Astrocyte (in vitro differentiated cells and primary cell): ENCODE measurements at regions not wholly inside any gene's neighbourhood (a gene's known extent, or its start where the extent isn't known, plus 50 kb on each side); places are given as distances from the start of the nearest gene placed in this dataset.

Source experiments
- DNase-seq: peaks from one replicate; pipeline ENCODE4 v3.0.0-alpha.2; 2010; ENCODE audit warnings: low read depth
- FAIRE-seq: peaks from 2 replicates; lab custom pipeline; 2011; peaks lifted over from hg19 to GRCh38; lab: Jason Lieb, UNC
- H2AFZ ChIP-seq: 2 replicates; pipeline ENCODE4 v1.6.0; 2012; ENCODE audit warnings: low read depth, low read length, inconsistent platforms
- H3K27ac ChIP-seq: 2 replicates; pipeline ENCODE4 v1.5.1; 2011; ENCODE audit warnings: low read depth, low read length, inconsistent platforms
- H3K27me3 ChIP-seq: 2 replicates; pipeline ENCODE4 v1.6.0; 2011; ENCODE audit warnings: low read length, inconsistent platforms; ENCODE audit not compliant: insufficient read depth
- H3K36me3 ChIP-seq: 2 replicates; pipeline ENCODE4 v1.5.1; 2011; ENCODE audit warnings: low read length, inconsistent platforms; ENCODE audit not compliant: insufficient read depth
- H3K4me1 ChIP-seq: 2 replicates; pipeline ENCODE4 v1.5.1; 2011; ENCODE audit warnings: low read length, inconsistent platforms; ENCODE audit not compliant: insufficient read depth
- H3K4me2 ChIP-seq: 2 replicates; pipeline ENCODE4 v1.6.0; 2012; ENCODE audit warnings: low read length, inconsistent platforms
- H3K4me3 ChIP-seq: 2 replicates; pipeline ENCODE4 v1.5.1; 2011; ENCODE audit warnings: low read depth, mild to moderate bottlenecking, low read length, inconsistent platforms; ENCODE audit not compliant: insufficient read depth
- H3K79me2 ChIP-seq: 2 replicates; pipeline ENCODE4 v1.6.0; 2012; ENCODE audit warnings: mild to moderate bottlenecking, low read length, inconsistent platforms; ENCODE audit not compliant: insufficient read depth
- H3K9ac ChIP-seq: 2 replicates; pipeline ENCODE4 v1.6.0; 2012; ENCODE audit warnings: mild to moderate bottlenecking, low read length, inconsistent platforms
- H3K9me3 ChIP-seq: 2 replicates; pipeline ENCODE4 v1.5.1; 2012; ENCODE audit warnings: low read depth, mild to moderate bottlenecking, low read length, inconsistent platforms; ENCODE audit not compliant: insufficient read depth
- H4K20me1 ChIP-seq: 2 replicates; pipeline ENCODE4 v1.6.0; 2012; ENCODE audit warnings: low read length, inconsistent platforms; ENCODE audit not compliant: insufficient read depth
- H3K27ac Mint-ChIP-seq: one replicate; pipeline ENCODE4 v1.8.0; 2021; ENCODE audit warnings: mild to moderate bottlenecking, mixed read lengths; ENCODE audit not compliant: unreplicated experiment
- H3K27me3 Mint-ChIP-seq: one replicate; pipeline ENCODE4 v1.8.0; 2021; ENCODE audit warnings: low read depth, mixed read lengths; ENCODE audit not compliant: unreplicated experiment
- H3K36me3 Mint-ChIP-seq: one replicate; pipeline ENCODE4 v1.8.0; 2021; ENCODE audit warnings: low read depth, mixed read lengths; ENCODE audit not compliant: unreplicated experiment
- H3K4me1 Mint-ChIP-seq: one replicate; pipeline ENCODE4 v1.8.0; 2021; ENCODE audit warnings: low read depth, mixed read lengths; ENCODE audit not compliant: unreplicated experiment
- H3K4me3 Mint-ChIP-seq: one replicate; pipeline ENCODE4 v1.8.0; 2021; ENCODE audit warnings: mild to moderate bottlenecking, moderate library complexity, mixed read lengths; ENCODE audit not compliant: unreplicated experiment
- H3K9me3 Mint-ChIP-seq: one replicate; pipeline ENCODE4 v1.8.0; 2021; ENCODE audit warnings: mild to moderate bottlenecking, mixed read lengths; ENCODE audit not compliant: unreplicated experiment
- EZH2 ChIP-seq: IDR thresholded peaks from 2 replicates; pipeline ENCODE4 v1.6.1; 2012; ENCODE audit warnings: mild to moderate bottlenecking, low read length, inconsistent platforms; ENCODE audit not compliant: insufficient read depth
- TF ChIP-seq, protein P1 (sequence below): IDR thresholded peaks from 2 replicates; pipeline ENCODE4 v1.5.1; 2011; ENCODE audit warnings: low read depth, mild to moderate bottlenecking, inconsistent platforms, low read length, moderate library complexity; ENCODE audit not compliant: insufficient read depth

GRCh38 chrX:45788941-45789348 is 588.3 kb upstream of the DIPK2B start:
- H3K9ac ChIP-seq, result peak overlapping the region; percentile 62
- H3K36me3 ChIP-seq, result peaks cover 3% of the 10 kb centered on the region
- TF ChIP-seq EZH2, result no peak
- peak overlapping the region; percentile 41 for H3K27ac Mint-ChIP-seq
- peak overlapping the region; percentile 33 for H3K4me3 ChIP-seq
- peaks cover 8% of the 10 kb centered on the region for H3K4me1 ChIP-seq
- no peaks in the 10 kb centered on the region for H3K9me3 Mint-ChIP-seq
- no peaks in the 10 kb centered on the region for H3K27me3 Mint-ChIP-seq
- H3K4me1 Mint-ChIP-seq, result peaks cover 29% of the 10 kb centered on the region
- H3K4me2 ChIP-seq, result peak overlapping the region; percentile 66
- no peaks in the 10 kb centered on the region for H3K27me3 ChIP-seq
- H3K4me3 Mint-ChIP-seq, result peak overlapping the region; percentile 14
- no peaks in the 10 kb centered on the region for H3K9me3 ChIP-seq
- H3K36me3 Mint-ChIP-seq, result peaks cover 17% of the 10 kb centered on the region
- H2AFZ ChIP-seq, result no peak overlapping the region
- peak overlapping the region; percentile 66 for H3K27ac ChIP-seq
- peaks cover 86% of the 10 kb centered on the region for H3K79me2 ChIP-seq
- no peak for FAIRE-seq
- DNase-seq, result peak; percentile 66
- no peaks in the 10 kb centered on the region for H4K20me1 ChIP-seq

GRCh38 chrX:45788315-45788714 is 587.6 kb upstream of the DIPK2B start:
- Histone ChIP-seq H3K79me2 (peaks cover 86% of the 10 kb centered on the region), H3K4me1 (peaks cover 9% of the 10 kb centered on the region), H3K4me2 (peak overlapping the region; percentile 66), H3K36me3 (peaks cover 3% of the 10 kb centered on the region), H4K20me1 (no peaks in the 10 kb centered on the region), H3K27me3 (no peaks in the 10 kb centered on the region), H3K27ac (peak overlapping the region; percentile 66), H3K4me3 (peak overlapping the region; percentile 33), H2AFZ (no peak overlapping the region), H3K9me3 (no peaks in the 10 kb centered on the region), H3K9ac (peak overlapping the region; percentile 62)
- Mint-ChIP-seq H3K4me1 (peaks cover 28% of the 10 kb centered on the region), H3K4me3 (no peak overlapping the region), H3K9me3 (no peaks in the 10 kb centered on the region), H3K36me3 (peaks cover 17% of the 10 kb centered on the region), H3K27me3 (no peaks in the 10 kb centered on the region), H3K27ac (peak overlapping the region; percentile 77)
- FAIRE-seq, result no peak
- TF ChIP-seq EZH2, result no peak
- TF ChIP-seq, protein P1, sequence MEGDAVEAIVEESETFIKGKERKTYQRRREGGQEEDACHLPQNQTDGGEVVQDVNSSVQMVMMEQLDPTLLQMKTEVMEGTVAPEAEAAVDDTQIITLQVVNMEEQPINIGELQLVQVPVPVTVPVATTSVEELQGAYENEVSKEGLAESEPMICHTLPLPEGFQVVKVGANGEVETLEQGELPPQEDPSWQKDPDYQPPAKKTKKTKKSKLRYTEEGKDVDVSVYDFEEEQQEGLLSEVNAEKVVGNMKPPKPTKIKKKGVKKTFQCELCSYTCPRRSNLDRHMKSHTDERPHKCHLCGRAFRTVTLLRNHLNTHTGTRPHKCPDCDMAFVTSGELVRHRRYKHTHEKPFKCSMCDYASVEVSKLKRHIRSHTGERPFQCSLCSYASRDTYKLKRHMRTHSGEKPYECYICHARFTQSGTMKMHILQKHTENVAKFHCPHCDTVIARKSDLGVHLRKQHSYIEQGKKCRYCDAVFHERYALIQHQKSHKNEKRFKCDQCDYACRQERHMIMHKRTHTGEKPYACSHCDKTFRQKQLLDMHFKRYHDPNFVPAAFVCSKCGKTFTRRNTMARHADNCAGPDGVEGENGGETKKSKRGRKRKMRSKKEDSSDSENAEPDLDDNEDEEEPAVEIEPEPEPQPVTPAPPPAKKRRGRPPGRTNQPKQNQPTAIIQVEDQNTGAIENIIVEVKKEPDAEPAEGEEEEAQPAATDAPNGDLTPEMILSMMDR, result no peak
- peak; percentile 68 for DNase-seq

DNA sequence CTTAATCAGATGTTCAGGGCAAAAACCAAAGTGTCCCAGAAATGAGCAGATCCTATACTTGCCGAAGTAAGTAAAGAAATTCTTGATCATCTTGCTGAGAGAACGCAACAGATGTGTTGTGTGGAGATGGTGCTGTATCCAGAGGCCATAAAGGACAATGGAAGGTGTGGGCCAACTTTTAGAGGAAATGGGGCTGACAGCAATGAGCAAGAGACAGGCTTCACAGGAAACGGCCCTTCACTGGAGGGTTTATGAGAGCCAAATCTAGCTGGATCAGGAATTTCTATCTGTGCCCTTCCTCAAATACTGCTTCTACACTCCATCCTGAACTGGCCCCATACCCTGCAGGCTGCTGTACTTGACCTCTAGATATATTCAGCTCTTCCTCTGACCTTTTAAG is 583.9 kb upstream of the DIPK2B start:
- no peaks in the 10 kb centered on the region for H3K9me3 Mint-ChIP-seq
- DNase-seq (no peak), FAIRE-seq (no peak)
- H3K79me2 ChIP-seq, result peaks cover 82% of the 10 kb centered on the region
- H3K9me3 ChIP-seq, result no peaks in the 10 kb centered on the region
- H2AFZ ChIP-seq, result no peak overlapping the region
- H4K20me1 ChIP-seq, result no peaks in the 10 kb centered on the region
- TF ChIP-seq, protein P1, result no peak
- TF ChIP-seq EZH2, result no peak
- no peak overlapping the region for H3K9ac ChIP-seq
- H3K27me3 ChIP-seq, result no peaks in the 10 kb centered on the region
- no peaks in the 10 kb centered on the region for H3K27me3 Mint-ChIP-seq
- no peak overlapping the region for H3K4me3 Mint-ChIP-seq
- no peak overlapping the region for H3K27ac ChIP-seq
- peaks cover 45% of the 10 kb centered on the region for H3K4me1 Mint-ChIP-seq
- H3K36me3 ChIP-seq, result peaks cover 3% of the 10 kb centered on the region
- no peak overlapping the region for H3K4me3 ChIP-seq
- no peak overlapping the region for H3K4me2 ChIP-seq
- H3K36me3 Mint-ChIP-seq, result peaks cover 15% of the 10 kb centered on the region
- H3K27ac Mint-ChIP-seq, result no peak overlapping the region
- H3K4me1 ChIP-seq, result peaks cover 14% of the 10 kb centered on the region
